ENCODE measurements at regions not wholly inside any gene's neighbourhood (a gene's known extent, or its start where the extent isn't known, plus 50 kb on each side); places are given as distances from the start of the nearest gene placed in this dataset.
"Not testable (repeated sequence)": the region's sequence is repeated elsewhere in the genome, so short reads cannot be mapped to it uniquely, and the experiment has no call there.

- no peak for DNase-seq
These were observed 930.2 kb downstream of the MAT2B start for GRCh38 chr5:164435576-164435975.

GRCh38 chr5:164439799-164440198, 934.4 kb downstream of the MAT2B start:
- no peak for DNase-seq

DNA sequence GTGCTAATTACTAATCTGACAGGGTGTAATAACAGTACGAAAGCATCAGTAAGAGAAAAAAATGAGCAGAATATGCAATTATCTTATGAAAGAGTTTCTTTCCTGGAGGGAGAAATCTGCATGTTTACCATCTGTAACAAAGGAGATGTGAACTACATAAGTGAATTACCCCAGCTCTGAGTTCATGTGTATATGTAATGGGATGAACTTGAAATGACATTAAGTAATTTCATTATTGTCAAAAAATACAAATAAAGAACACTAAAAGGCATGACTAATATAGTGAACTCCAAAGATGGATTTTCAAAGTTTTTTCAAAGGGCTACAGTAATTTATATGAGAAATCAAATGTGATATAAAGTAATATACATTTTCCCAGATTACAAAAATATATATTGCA, 944.0 kb downstream of the MAT2B start:
- DNase-seq: no peak

GRCh38 chr5:164466033-164466432, 960.6 kb downstream of the MAT2B start:
- no peak for DNase-seq

DNA sequence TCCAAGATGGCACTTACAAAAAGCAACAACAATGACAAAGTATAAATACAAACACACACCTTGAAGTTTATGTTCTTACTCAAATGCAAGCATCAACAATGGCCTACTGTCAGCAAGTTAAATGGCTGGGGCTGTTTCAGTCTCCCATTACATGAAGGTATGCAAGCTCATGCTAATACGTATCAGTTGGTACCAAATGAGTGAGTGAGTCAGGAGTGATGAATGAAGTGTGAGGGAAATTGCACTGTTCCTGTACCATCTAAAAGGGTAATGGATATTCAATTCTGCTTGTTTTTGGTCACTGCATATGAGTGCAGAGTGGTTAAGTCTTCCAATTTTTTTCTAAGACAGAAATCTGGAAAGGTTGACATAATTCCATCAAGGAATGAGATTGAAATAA, 964.9 kb downstream of the MAT2B start:
- no peak for DNase-seq

DNA sequence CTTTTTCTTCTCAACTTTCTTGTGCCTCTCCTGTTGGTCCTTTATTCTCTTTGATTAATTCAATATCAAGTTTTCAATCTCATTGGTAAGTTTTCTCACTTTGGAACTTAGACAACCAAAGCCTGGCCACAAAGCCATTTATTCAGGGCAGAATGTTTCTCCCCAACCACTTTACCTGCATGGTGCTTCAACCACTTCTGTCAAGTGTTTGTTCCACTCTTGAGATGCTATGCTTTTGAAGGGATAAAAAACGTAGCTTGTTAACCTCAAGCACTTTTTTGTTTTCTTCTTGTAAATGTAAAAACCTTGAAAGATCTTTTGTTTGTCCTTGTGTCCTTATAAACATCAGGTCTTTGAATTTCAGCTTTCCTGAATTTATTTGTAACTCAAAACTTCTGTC, 966.7 kb downstream of the MAT2B start:
- DNase-seq: no peak

DNA sequence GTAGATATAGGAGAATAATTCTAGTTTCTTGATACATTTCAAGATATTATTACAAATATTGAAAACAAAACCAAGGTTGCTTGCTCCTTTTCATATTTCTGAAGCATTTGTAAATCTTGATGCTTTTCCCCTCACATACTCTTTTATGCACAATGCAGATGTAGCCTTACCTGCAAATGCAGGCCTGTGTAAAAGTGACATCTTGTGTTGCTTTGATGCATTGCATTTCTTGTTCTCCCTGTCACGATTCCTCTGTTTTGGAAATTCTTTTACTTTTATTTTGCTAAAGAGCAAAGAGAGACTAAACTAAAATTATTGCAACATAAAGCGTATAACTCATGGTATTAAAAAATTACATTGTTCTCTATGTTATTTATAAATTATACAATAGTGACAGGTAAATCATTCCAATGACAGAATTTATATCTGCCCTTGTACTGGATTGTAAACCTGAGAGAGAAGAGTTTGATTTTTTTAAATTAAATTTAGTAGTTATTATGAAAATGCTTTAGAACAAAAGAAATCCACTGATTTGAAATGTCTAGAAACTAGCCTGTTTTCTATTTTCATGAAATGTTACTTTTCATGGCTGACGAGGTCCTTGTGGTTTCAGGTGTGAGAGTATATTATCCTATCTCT, 970.0 kb downstream of the MAT2B start:
- peak; percentile 3 for DNase-seq

- DNase-seq: no peak
These were observed 975.9 kb downstream of the MAT2B start for GRCh38 chr5:164481270-164481669.

- no peak for DNase-seq
These were observed 976.9 kb downstream of the MAT2B start for GRCh38 chr5:164482351-164482750.

- no peak for DNase-seq
These were observed 979.5 kb downstream of the MAT2B start for GRCh38 chr5:164484948-164485347.

DNA sequence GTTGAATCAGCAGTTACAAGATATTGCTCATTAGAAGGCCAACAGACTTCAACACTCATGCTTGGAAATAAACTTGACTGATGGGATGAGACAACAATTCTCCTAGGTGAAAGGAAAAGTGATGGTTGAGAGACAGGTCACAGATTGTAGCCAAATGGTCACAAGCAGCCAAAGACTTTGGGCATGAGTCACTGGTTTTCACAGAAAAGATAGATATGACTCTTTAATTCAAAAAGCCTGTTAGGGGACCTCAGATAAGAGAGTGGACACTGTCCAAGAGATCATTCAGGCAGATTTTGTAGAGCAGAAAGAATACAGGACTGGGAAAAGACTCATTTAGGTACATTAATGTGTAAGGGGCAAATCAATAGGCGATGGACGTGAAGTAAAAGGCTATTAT, 982.5 kb downstream of the MAT2B start:
- DNase-seq: no peak

DNA sequence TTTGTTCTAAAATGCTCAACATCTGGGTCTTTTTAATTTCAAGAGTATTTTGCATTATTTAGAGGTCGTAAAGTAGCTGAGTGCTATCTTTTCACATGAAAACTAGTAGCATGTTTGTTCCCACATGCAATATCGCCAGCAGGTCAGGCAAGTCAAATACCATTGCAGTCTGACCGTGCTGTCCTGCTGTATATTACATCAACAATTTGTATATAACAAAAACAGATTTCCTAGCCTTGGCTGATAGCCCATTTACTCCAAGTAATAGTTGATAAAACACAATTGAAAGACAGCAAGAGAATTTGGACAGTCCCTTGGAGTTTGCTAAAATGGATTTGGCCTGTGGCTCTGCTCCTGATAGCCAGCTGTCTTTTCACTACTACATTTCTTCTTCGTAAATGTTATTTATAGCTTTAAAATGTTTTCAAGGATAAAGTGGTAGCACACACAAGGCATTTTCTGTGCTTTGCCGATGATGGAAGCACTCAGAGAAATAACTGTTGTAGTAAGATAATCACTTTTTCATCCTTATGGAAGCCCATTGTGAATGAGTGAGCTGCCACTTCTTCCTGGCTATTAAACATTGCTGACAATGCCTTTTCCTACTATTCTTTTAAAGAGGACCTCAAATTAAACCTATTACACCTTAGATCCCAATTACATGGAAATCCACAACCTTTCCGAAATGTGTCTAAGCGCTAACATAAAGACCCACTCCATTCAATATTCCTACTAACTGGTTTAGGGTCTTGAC, 992.1 kb downstream of the MAT2B start:
- no peak for DNase-seq

GRCh38 chr5:164498438-164498837, 993.0 kb downstream of the MAT2B start:
- no peak for DNase-seq

DNA sequence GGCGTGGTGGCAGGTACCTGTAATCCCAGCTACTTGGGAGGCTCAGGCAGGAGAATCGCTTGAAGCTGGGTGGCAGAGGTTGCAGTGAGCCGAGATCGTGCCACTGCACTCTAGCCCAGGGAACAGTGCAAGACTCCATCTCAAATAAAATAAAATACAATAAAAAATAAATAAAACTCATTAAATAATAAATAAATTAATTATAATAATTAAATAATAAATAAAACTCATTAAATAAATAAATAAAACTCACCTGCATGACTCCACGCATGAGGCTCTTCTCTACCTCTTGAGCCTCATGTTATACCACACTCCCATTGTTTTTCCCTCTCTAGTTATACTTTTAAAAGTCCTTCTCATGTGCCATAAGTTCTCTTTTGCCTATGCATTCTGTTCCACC, 995.4 kb downstream of the MAT2B start:
- no peak for DNase-seq

DNA sequence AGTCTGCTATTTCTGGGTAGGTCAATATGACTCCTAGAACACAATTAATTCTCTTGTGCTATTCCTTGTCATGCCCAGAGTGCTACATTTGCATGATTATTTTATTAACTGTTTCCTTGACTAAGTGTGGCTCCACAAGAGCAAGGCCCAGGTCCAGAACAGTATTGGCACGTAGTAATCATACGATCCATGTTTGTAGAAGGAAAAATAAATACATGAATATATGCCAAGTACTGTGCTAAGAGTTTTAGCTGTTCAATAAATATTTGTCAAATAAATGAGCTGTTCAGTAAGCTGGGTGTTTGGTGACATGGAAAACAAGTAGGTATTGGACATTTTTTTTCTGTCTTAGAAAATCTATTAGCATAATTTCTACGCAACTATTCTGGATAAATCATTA, 995.9 kb downstream of the MAT2B start:
- DNase-seq: no peak

DNA sequence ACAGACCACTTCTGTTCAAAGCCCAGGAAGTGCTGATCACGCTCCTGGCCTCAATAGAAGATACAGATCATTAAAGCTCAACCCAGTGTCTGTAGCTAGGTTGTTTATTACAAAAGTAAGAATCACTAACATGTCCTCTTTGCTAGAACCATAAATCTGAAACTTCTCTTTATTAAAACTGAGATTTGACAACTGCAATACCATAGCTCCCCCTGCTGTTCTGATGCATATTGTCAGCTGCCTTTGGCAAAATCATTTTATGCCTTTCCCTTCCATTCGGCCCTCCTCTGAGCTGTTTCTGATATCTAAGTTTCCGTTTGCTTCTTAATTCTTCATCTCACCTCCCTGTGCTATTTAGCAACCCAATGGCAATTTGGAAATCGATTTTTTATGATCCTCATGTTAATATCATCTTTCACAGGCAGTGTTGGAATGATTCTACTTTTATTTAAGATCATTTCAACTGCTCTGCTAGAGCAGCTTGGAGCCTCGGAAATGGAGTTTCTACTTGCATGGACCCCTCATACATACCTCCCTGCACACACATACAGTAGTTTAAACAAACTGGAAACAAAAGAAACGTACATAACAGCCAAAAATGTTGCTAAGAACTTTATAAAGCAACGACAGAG, 998.8 kb downstream of the MAT2B start:
- peak; percentile 58 for DNase-seq

- DNase-seq: no peak
These were observed 1000.4 kb downstream of the MAT2B start for GRCh38 chr5:164505791-164506190.

DNA sequence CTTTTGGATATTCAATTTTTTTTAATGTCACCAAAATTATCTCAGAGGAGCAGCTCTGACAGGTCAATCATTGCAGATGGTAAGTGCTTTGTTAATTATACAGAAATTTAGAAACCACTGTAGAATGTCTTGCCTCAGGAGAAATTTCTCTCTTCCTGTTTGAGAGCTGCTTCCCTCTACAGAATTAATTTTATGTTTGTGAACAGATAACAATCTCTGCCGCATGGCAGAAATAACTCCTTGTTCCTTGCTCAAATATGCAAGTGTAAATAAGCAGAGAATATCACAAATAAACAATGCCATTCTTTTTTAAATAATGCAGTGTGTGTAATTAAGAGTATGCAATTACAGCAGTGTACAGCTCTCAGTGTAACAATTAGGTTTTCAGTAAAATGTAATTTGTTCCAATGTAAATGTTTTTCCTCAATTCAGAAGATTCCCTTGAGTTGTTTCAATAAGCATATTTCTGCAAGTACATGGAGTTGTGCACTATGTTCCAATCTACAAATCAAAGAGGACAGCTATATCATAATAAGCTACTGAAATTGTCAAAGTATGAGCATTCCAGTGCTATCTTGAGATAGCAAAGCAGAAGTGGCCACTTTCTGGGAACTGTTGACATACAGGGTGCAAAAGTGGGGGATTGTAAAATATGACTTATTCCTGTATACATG, 1012.8 kb downstream of the MAT2B start:
- DNase-seq: no peak

GRCh38 chr5:164518741-164519080, 1013.3 kb downstream of the MAT2B start:
- DNase-seq: no peak

- DNase-seq: no peak
These were observed 1026.9 kb downstream of the MAT2B start for GRCh38 chr5:164532235-164532900.

DNA sequence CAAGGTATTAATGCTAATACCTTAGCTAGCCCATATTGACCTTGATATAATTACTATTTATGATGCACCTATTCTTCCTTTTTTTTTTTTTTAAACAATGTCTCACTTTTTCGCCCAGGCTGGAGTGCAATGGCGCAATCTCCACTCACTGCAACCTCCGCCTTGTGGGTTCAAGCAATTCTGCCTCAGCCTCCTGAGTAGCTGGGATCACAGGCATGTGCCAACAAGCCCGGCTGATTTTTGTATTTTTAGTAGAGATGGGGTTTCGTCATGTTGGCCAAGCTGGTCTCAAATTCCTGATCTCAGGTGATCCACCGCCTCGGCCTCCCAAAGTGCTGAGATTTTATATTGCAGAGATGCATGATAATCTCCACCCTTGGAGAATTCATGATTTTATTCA, 1028.0 kb downstream of the MAT2B start:
- DNase-seq: not testable (repeated sequence)

DNA sequence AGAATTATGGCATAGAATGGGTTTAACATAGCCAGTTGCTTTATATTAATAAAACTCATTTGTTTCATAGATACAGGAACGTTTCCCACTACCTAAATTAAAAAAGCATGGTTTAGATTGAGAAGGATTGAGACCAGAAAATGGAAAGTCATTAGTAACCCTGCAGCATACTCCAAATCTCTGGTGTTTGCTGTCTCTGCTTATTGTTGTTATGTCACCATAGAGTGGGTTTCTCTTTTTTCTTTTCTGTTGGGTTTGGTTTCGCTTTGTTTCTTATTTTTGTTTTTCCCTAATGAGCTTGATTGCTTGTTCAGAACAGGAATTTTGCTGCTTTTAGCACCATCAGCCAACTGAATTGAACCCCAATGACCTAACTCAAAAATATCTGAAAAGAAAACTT, 1034.8 kb downstream of the MAT2B start:
- no peak for DNase-seq

DNA sequence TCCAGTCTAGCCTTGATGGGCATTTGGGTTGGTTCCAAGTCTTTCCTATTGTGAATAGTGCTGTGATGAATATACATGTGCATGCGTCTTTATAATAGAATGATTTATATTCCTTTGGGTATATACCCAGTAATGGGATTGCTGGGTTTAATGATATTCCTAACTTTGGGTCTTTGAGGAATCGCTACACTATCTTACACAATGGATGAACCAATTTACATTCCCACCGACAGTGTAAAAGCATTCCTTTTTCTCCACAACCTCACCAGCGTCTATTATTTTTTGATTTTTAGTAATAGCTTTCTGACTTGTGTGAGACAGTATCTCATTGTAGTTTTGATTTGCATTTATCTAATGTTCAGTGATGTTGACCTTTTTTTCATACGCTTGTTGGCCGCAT, 1040.1 kb downstream of the MAT2B start:
- no peak for DNase-seq

Measured in inflammatory macrophage treated with lipopolysaccharide for 4 hours (primary cell).